Panc1 (cell line): ENCODE measurements at regions not wholly inside any gene's neighbourhood (a gene's known extent, or its start where the extent isn't known, plus 50 kb on each side); places are given as distances from the start of the nearest gene placed in this dataset.

Experiments used
- CTCF ChIP-seq: fragments of 450-650 bp; IDR thresholded peaks from 2 replicates; pipeline ENCODE4 v1.5.1; 2017; ENCODE audit warnings: mild to moderate bottlenecking
- POLR2AphosphoS5 ChIP-seq: IDR thresholded peaks from 2 replicates; pipeline ENCODE4 v1.6.1; 2012; ENCODE audit warnings: mild to moderate bottlenecking, low read depth, low read length, moderate library complexity
- REST ChIP-seq, 2 experiments: IDR thresholded peaks; 2 replicates each; pipeline ENCODE4 v1.6.1; 2011 to 2012; ENCODE audit warnings: low read depth in 2 of 2, control low read depth in 1 of 2, low read length in 1 of 2, mild to moderate bottlenecking in 1 of 2, moderate library complexity in 1 of 2; ENCODE audit not compliant: insufficient read depth in 1 of 2
- SIN3A ChIP-seq: IDR thresholded peaks from 2 replicates; pipeline ENCODE4 v1.6.1; 2012; ENCODE audit warnings: low read depth, mild to moderate bottlenecking, low read length, moderate library complexity, borderline replicate concordance; ENCODE audit not compliant: insufficient read depth

DNA sequence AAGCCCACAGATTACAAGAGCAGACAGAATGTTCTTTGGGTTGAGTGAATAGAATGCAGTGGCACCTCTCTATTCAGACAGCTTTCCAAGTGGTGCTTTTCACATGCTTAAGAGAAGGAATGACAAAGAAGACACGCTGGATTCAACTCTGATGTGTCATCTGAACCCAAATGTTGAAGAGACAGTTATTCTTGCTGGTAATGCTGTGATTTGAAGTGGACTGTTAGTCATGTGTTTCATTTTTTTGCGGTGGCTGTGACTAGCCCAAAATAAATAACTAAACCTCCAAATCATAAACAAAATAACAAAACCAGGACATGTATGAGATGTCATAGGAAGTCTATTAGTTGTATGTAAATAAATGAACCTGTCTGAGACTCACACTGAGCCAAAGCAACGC lies 391.8 kb upstream of the PRICKLE1 start:
- TF ChIP-seq CTCF (no peak), SIN3A (no peak), POLR2AphosphoS5 (no peak), REST (IDR thresholded peaks at IDR 0.05; ENCODE audit: insufficient read depth in 1 of 2, low read depth in 2 of 2, low read length in 1 of 2) (no peak)
